ENCODE measurements at regions not wholly inside any gene's neighbourhood (a gene's known extent, or its start where the extent isn't known, plus 50 kb on each side); places are given as distances from the start of the nearest gene placed in this dataset.

DNA sequence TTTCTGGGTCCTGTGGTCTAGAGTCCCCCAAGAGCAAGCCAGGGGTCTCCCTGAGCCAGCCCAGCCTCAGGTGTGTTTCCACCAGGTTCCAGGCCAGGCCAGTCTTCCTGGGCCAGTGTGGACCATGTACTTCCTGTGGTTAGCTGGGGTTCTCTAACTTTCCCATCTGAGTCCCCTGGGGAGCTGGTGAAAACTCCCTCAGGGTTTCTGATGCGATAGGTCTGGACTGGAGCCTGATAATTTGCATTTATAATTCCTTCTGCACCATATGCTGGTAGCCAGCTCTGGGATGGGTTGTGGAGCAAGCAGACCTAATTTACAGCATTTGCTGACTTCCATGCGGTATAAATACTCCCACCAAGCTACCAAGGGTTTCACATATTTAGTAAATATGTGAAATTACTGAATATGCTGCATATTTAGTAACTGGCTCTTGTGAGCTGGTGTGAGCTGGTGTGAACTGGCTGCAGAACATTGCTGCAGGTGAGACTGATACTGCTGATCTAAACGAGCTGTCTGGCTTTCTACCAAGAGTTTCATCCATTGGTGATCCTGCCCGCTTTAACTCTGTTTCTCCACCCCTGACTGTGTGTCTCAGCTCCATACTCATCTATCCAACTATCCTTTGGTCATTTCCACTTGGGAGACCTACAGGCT lies 62.6 kb downstream of the RIN2 start:
- TF ChIP-seq, protein P1, sequence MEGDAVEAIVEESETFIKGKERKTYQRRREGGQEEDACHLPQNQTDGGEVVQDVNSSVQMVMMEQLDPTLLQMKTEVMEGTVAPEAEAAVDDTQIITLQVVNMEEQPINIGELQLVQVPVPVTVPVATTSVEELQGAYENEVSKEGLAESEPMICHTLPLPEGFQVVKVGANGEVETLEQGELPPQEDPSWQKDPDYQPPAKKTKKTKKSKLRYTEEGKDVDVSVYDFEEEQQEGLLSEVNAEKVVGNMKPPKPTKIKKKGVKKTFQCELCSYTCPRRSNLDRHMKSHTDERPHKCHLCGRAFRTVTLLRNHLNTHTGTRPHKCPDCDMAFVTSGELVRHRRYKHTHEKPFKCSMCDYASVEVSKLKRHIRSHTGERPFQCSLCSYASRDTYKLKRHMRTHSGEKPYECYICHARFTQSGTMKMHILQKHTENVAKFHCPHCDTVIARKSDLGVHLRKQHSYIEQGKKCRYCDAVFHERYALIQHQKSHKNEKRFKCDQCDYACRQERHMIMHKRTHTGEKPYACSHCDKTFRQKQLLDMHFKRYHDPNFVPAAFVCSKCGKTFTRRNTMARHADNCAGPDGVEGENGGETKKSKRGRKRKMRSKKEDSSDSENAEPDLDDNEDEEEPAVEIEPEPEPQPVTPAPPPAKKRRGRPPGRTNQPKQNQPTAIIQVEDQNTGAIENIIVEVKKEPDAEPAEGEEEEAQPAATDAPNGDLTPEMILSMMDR (IDR thresholded peaks at IDR 0.05) = no peak
- no peak for TF ChIP-seq EZH2 (IDR thresholded peaks at IDR 0.05; ENCODE audit: borderline replicate concordance, insufficient read depth, low read depth, low read length, poor library complexity, severe bottlenecking)
